GM06990 (cell line): ENCODE measurements at regions not wholly inside any gene's neighbourhood (a gene's known extent, or its start where the extent isn't known, plus 50 kb on each side); places are given as distances from the start of the nearest gene placed in this dataset.

ENCODE experiments used
- DNase-seq: peaks from one replicate; pipeline ENCODE4 v3.0.0-alpha.2; 2011; ENCODE audit not compliant: insufficient read length; ENCODE audit errors: extremely low read depth
- H3K27me3 ChIP-seq: replicated peaks from 2 replicates; pipeline ENCODE4 v1.6.0; 2011; ENCODE audit warnings: low read length; ENCODE audit not compliant: control insufficient read depth, insufficient read depth
- H3K36me3 ChIP-seq: 2 replicates; pipeline ENCODE4 v1.5.1; 2011; ENCODE audit warnings: low read length; ENCODE audit not compliant: control insufficient read depth, insufficient read depth
- H3K4me3 ChIP-seq: replicated peaks from 2 replicates; pipeline ENCODE4 v1.5.1; 2011; ENCODE audit warnings: low read depth, mild to moderate bottlenecking, control low read depth, low read length
- CTCF ChIP-seq: IDR thresholded peaks from 2 replicates; pipeline ENCODE4 v1.5.1; 2011; ENCODE audit warnings: low read length, control low read depth, mild to moderate bottlenecking, inconsistent platforms; ENCODE audit not compliant: insufficient read depth, poor library complexity, severe bottlenecking

GRCh38 chr10:78258323-78259030, 224.8 kb downstream of the RPS24 start:
- TF ChIP-seq CTCF, result peak; percentile 26
- no peaks in the 10 kb centered on the region for H3K36me3 ChIP-seq

GRCh38 chr10:78259391-78259790, 225.7 kb downstream of the RPS24 start:
- H3K27me3 ChIP-seq, result no peaks in the 10 kb centered on the region; the same call in none of the 2 replicates
- DNase-seq, result no peak
- no peaks in the 10 kb centered on the region for H3K36me3 ChIP-seq
- H3K4me3 ChIP-seq, result no peak overlapping the region
- no peak for TF ChIP-seq CTCF

More at GRCh38 chr10:78258323-78259030, 224.8 kb downstream of the RPS24 start:
- Histone ChIP-seq H3K4me3 (no peak overlapping the region), H3K27me3 (no peaks in the 10 kb centered on the region; the same call in 1 of the 2 replicates)
- DNase-seq, result no peak

GRCh38 chr10:78260141-78260540, 226.5 kb downstream of the RPS24 start:
- H3K4me3 ChIP-seq, result no peak overlapping the region
- no peak for TF ChIP-seq CTCF
- DNase-seq, result no peak
- H3K36me3 ChIP-seq, result no peaks in the 10 kb centered on the region
- H3K27me3 ChIP-seq, result no peaks in the 10 kb centered on the region; the same call in none of the 2 replicates

GRCh38 chr10:78260680-78261079, 227.0 kb downstream of the RPS24 start:
- no peak for TF ChIP-seq CTCF
- Histone ChIP-seq H3K4me3 (no peak overlapping the region), H3K36me3 (no peaks in the 10 kb centered on the region), H3K27me3 (no peaks in the 10 kb centered on the region; the same call in none of the 2 replicates)
- DNase-seq, result no peak

GRCh38 chr10:78261291-78261690, 227.6 kb downstream of the RPS24 start:
- DNase-seq, result no peak
- H3K4me3 ChIP-seq, result no peak overlapping the region
- TF ChIP-seq CTCF, result no peak
- H3K36me3 ChIP-seq, result no peaks in the 10 kb centered on the region
- no peaks in the 10 kb centered on the region; the same call in none of the 2 replicates for H3K27me3 ChIP-seq
